Stimulated activated effector memory CD8-positive, alpha-beta T cell treated with anti-CD3 and anti-CD28 coated beads, Interleukin-12 subunit alpha, Interleukin-12 subunit beta, amount 100 ng/mL, for 72 hours (primary cell): ENCODE measurements at regions not wholly inside any gene's neighbourhood (a gene's known extent, or its start where the extent isn't known, plus 50 kb on each side); places are given as distances from the start of the nearest gene placed in this dataset.
"Not testable (repeated sequence)": the region's sequence is repeated elsewhere in the genome, so short reads cannot be mapped to it uniquely, and the experiment has no call there.

Experiments used
- ATAC-seq: fragments of 150-1000 bp; cut with Tn5 transposase; 2 replicates; pipeline ENCODE4 v1.10.0; 2021
- DNase-seq, 2 donors: peaks; one replicate each; pipeline ENCODE4 v3.0.0; 2021 to 2022; ENCODE audit warnings: low spot score in 2 of 2
- H3K27ac Mint-ChIP-seq: one replicate; pipeline ENCODE4 v1.8.0; 2022; ENCODE audit warnings: mild to moderate bottlenecking, mixed read lengths
- H3K36me3 Mint-ChIP-seq: one replicate; pipeline ENCODE4 v1.8.0; 2022; ENCODE audit warnings: mild to moderate bottlenecking, mixed read lengths
- H3K4me1 Mint-ChIP-seq: one replicate; pipeline ENCODE4 v1.8.0; 2022; ENCODE audit warnings: mixed read lengths
- H3K4me3 Mint-ChIP-seq: one replicate; pipeline ENCODE4 v1.8.0; 2022; ENCODE audit warnings: mild to moderate bottlenecking, mixed read lengths
- H3K9me3 Mint-ChIP-seq: one replicate; pipeline ENCODE4 v1.8.0; 2022; ENCODE audit warnings: mixed read lengths

DNA sequence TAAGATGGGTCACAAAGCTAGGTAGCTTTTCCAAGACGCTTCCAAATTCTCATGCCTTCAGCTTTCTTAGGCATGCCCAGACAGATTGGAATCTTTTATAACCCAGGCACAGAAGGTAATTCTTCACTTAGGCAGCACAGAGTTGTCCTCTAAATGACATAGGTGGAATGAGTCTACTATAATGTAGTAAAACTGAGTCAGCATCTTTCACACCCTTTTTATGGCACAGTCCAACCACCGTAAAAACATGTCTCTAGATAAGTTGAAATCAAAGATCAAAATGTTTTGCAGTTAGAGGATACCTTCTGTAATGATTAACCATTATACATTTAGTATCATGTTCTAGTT lies 128.4 kb upstream of the FAT1 start:
- no peaks in the 10 kb centered on the region for H3K36me3 Mint-ChIP-seq
- ATAC-seq (no peak), DNase-seq (no peak)
- no peak overlapping the region for H3K4me3 Mint-ChIP-seq
- H3K9me3 Mint-ChIP-seq = peaks cover 14% of the 10 kb centered on the region
- no peak overlapping the region for H3K27ac Mint-ChIP-seq
- no peaks in the 10 kb centered on the region for H3K4me1 Mint-ChIP-seq

DNA sequence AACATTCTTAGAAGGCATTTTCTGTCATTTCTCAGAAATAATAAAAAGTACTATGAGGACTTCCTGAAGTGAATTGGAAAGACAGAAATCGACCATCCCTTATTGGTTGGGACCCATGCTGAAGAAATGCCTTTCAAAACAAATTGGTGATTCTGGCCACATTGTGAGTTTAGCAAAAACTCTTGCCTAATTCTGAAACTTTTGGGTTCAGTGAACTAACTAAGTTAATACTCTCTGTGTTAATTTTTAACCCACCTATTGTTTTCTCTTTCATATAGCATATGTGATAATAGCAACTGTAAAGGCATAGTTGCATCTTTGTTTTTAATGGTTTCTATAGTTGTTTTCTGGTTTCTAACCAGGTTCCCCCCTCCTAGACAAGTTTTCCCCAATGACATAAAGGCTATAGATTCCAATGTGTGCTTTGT lies 129.3 kb upstream of the FAT1 start:
- Mint-ChIP-seq H3K9me3 (peaks cover 10% of the 10 kb centered on the region), H3K27ac (no peak overlapping the region), H3K36me3 (no peaks in the 10 kb centered on the region), H3K4me1 (no peaks in the 10 kb centered on the region), H3K4me3 (no peak overlapping the region)
- no peak for ATAC-seq
- DNase-seq = no peak

DNA sequence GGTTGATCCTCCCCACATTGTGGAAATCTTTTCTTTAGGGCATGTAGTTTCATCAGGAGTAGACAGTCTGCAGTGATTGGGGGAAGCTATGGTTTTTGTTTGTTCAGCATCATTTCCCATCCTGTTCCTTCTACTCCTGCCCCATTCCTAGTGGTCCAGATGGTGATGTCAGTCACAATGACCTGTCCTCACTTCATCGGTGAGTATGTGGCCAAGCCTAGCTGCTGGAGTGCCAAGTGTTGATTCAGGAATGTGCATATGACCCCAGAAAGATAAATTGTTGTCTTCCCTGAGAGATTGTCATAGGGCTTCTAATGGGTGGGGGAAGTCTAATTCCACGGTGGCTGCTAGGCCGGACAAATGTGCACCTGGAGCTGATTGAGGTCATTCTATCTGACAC lies 130.6 kb upstream of the FAT1 start:
- Mint-ChIP-seq H3K4me3 (no peak overlapping the region), H3K9me3 (peaks cover 10% of the 10 kb centered on the region), H3K4me1 (no peaks in the 10 kb centered on the region), H3K36me3 (no peaks in the 10 kb centered on the region), H3K27ac (no peak overlapping the region)
- ATAC-seq (no peak), DNase-seq (no peak)

DNA sequence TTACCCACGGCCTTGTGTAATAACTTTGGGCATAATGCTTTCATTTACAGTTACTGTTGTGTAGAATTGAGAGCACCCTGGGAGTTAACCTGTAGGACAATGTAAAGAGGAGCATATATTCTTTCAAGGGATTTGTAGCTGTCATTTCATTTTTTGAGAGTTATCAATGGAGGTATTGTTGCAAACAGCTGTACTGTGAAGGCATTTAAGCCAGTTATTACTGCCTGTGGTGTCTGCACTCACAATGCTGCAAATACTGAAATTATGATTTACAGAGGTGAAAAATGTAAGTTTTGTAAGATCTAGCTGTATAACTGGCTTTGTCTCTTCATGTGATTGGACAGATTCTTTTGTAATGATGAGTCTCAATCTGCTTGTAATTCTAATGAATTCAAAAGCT lies 131.5 kb upstream of the FAT1 start:
- H3K9me3 Mint-ChIP-seq = peaks cover 6% of the 10 kb centered on the region
- no peaks in the 10 kb centered on the region for H3K36me3 Mint-ChIP-seq
- no peaks in the 10 kb centered on the region for H3K4me1 Mint-ChIP-seq
- no peak overlapping the region for H3K27ac Mint-ChIP-seq
- ATAC-seq (no peak), DNase-seq (no peak)
- no peak overlapping the region for H3K4me3 Mint-ChIP-seq

DNA sequence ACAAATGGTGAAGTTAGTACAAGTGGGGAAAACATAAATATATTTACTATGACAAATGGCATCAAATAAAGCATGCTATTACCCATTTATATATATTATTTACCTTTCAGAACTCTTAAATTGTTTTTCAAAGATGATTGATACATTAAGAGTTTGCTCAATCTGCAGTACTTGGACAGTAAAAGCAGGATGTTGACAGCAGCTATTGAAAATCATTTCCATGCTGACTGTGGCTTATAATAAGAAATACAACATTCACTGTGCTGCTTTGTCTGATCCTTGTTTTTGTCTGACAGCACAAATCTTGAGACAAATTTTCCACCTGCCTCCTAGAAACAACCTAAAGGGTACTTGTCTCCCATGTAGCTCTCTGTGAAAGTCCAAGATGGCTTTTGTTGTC lies 134.1 kb upstream of the FAT1 start:
- H3K4me1 Mint-ChIP-seq = no peaks in the 10 kb centered on the region
- DNase-seq (no peak), ATAC-seq (no peak)
- H3K36me3 Mint-ChIP-seq = no peaks in the 10 kb centered on the region
- peaks cover 5% of the 10 kb centered on the region for H3K9me3 Mint-ChIP-seq
- no peak overlapping the region for H3K27ac Mint-ChIP-seq
- H3K4me3 Mint-ChIP-seq = no peak overlapping the region

DNA sequence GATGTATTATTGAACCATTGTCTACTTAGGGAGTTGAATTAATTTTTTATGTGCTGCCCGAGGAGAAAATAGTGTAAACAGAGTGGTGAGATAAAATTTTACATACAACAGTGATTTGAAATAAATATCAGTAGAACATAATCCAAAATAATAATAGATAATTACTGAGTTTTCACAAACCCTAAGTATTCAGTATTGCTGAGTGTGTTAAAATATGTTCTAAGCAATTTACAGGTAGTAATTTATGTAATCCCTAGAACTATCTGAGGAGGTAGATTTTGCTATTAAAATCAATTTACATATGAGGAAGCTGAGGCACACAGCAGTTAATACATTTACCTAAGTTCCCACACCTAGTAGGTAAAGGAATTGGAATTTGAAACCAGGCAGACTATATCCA lies 134.7 kb upstream of the FAT1 start:
- Mint-ChIP-seq H3K4me3 (no peak overlapping the region), H3K36me3 (no peaks in the 10 kb centered on the region), H3K4me1 (no peaks in the 10 kb centered on the region), H3K27ac (no peak overlapping the region), H3K9me3 (peaks cover 9% of the 10 kb centered on the region)
- DNase-seq (no peak), ATAC-seq (no peak)

DNA sequence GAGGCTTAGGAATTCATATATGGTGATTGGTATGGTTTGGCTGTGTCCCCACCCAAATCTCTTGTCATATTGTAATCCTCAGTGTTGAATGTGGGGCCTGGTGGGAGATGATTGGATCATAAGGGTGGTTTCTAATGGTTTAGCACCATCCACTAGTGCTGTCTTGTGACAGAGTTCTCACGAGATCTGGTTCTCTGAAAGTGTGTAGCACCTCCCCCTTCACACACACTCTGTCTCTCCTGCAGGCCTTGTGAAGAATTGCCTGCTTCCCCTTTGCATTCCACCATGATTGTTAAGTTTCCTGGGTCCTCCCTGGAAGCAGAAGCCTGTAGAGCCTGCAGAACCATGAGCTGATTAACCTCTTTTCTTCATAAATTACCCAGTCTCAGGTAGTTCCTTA lies 135.8 kb upstream of the FAT1 start:
- DNase-seq (no peak), ATAC-seq (no peak)
- H3K4me1 Mint-ChIP-seq = no peaks in the 10 kb centered on the region
- H3K27ac Mint-ChIP-seq = no peak overlapping the region
- no peaks in the 10 kb centered on the region for H3K36me3 Mint-ChIP-seq
- no peak overlapping the region for H3K4me3 Mint-ChIP-seq
- H3K9me3 Mint-ChIP-seq = peaks cover 13% of the 10 kb centered on the region

DNA sequence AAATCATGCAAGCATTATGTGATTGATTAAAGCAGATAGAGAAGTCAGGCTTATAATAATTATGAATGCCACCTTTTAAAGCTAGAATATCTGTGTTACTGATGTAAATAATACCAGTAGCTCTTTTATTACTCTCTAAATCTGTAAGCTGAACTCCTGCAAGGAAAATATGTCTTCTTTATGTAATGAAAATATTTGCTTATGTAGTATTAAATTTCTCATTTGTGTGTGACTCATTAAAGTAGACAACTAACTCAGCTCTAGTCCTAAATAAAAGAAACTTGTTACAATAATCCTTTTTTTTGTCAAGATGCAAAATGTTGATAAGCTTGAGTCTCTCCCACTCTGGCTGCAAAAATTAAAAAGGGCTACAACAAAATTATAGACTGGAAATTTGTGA lies 137.7 kb upstream of the FAT1 start:
- H3K36me3 Mint-ChIP-seq = no peaks in the 10 kb centered on the region
- H3K9me3 Mint-ChIP-seq = peaks cover 13% of the 10 kb centered on the region
- ATAC-seq (no peak), DNase-seq (no peak)
- H3K4me3 Mint-ChIP-seq = no peak overlapping the region
- H3K27ac Mint-ChIP-seq = no peak overlapping the region
- no peaks in the 10 kb centered on the region for H3K4me1 Mint-ChIP-seq

DNA sequence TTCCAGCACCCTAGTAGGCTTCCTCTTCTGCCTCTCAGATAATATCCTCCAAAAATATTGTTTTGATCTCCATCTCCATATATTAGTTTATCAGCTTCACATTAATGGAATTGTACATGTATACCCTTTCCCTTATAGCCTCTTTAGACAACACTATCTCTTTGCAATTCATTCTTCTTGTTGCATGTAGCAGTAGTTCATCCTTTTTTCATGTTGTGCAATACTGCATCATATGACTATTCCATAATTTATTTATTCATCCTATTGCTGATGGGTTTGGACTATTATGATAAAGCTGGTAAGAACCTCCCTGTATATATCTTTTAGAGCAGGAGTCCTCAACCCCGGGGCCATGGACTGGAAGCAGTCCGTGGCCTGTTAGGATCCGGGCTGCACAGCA lies 148.2 kb upstream of the FAT1 start:
- DNase-seq = no peak
- no peaks in the 10 kb centered on the region for H3K36me3 Mint-ChIP-seq

DNA sequence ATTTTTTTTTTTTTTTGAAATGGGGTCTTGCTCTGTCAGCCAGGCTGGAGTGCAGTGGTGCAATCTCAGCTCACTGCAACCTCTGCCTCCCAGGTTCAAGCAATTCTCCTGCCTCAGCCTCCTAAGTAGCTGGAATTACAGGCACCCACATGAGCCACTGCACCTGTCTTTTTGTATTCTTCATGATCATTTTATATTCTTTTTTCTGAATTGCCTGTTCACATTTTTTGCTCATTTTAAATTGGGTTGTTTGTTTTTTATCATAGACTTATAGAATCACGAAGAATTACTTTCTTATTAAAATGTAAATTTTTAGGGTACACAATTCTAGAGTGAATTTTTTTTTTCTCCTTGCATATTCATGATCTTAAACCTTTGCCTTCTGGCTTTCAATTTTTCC lies 149.4 kb upstream of the FAT1 start:
- not testable (repeated sequence) for DNase-seq, H3K4me1 Mint-ChIP-seq, H3K36me3 Mint-ChIP-seq, H3K27ac Mint-ChIP-seq, H3K4me3 Mint-ChIP-seq, ATAC-seq
- peaks cover 16% of the 10 kb centered on the region for H3K9me3 Mint-ChIP-seq

More for the DNA sequence above, 148.2 kb upstream of the FAT1 start:
- Mint-ChIP-seq H3K4me3 (no peak overlapping the region), H3K9me3 (peaks cover 16% of the 10 kb centered on the region), H3K27ac (no peak overlapping the region), H3K4me1 (no peaks in the 10 kb centered on the region)
- no peak for ATAC-seq

DNA sequence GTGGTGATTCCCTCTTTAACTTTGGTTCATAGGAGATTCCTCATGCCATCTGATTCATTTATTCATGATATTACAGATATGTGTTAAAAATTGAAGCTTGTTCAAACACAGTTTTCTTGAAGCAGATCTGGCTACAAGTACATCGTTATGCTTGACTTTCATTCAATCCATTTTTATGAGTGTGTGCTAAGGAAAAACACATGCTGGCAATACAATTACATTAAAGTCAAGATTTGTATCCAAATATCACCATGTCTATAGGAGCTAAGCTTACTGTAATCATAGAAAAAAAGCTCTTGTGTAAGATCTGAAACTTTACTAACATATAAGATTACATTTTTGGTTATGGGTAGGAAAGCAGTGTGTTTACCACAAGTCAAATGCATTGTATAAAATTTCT lies 151.8 kb upstream of the FAT1 start:
- Mint-ChIP-seq H3K27ac (no peak overlapping the region), H3K4me3 (no peak overlapping the region), H3K9me3 (peaks cover 14% of the 10 kb centered on the region), H3K4me1 (no peaks in the 10 kb centered on the region), H3K36me3 (no peaks in the 10 kb centered on the region)
- ATAC-seq (no peak), DNase-seq (no peak)

DNA sequence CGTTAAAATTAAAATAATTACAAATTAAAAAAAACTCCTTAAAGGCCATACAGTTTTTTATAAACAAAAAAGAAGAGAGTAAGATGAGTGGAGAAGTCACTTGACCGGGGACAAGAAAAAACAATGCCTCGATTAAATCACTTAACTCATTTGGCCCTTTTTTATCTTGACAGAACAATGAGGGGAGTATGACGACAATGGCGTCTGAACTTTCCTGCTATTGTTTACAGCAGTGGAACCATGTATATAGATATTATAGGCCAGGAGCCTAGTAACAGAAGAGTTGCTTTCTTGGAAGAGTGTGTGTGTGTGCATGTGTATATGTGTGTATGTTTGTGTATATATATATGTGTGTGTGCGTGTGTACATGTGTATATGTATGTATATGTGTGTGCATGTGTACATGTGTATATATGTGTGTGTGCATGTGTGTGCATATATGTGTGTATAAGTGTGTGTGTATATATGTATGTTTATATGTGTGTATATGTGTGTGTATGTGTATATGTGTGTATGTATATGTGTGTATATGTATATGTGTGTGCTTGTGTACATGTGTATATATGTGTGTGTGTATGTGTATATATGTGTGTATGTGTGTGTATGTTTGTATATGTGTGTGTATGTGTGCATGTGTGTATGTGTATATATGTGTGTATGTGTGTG lies 153.4 kb upstream of the FAT1 start:
- Mint-ChIP-seq H3K27ac (no peak overlapping the region), H3K9me3 (peaks cover 12% of the 10 kb centered on the region), H3K4me3 (no peak overlapping the region), H3K36me3 (no peaks in the 10 kb centered on the region), H3K4me1 (no peaks in the 10 kb centered on the region)
- DNase-seq (no peak), ATAC-seq (no peak)

DNA sequence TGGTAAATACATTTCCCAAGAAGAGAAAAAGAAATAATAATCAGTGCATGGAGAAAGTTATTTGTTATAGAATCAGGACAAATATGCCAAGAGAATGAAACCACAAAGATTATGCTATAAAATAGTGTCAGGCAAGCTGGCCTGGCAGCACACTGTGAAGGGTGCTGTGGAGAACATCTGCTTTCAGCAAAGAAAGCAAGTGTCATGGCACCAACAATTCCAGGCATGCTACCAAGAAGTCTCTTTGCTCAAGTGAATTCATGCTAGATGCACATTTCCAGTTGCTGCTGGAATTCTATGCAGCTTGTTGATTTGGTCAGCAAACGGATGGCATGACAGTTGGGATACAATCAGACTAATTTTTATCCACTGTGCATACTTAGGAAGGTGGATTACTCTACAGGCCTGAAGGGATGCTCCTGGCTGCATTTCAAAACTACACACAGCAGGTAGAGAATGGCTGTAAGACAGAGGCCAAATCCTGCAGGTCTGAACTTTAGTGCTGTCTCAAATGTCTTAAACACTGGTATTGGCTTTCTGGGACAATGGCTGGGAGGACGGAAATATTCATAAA lies 154.6 kb upstream of the FAT1 start:
- H3K27ac Mint-ChIP-seq = no peak overlapping the region
- H3K36me3 Mint-ChIP-seq = no peaks in the 10 kb centered on the region
- no peak for DNase-seq
- H3K4me3 Mint-ChIP-seq = no peak overlapping the region
- ATAC-seq = no peak
- H3K9me3 Mint-ChIP-seq = peaks cover 14% of the 10 kb centered on the region
- no peaks in the 10 kb centered on the region for H3K4me1 Mint-ChIP-seq

DNA sequence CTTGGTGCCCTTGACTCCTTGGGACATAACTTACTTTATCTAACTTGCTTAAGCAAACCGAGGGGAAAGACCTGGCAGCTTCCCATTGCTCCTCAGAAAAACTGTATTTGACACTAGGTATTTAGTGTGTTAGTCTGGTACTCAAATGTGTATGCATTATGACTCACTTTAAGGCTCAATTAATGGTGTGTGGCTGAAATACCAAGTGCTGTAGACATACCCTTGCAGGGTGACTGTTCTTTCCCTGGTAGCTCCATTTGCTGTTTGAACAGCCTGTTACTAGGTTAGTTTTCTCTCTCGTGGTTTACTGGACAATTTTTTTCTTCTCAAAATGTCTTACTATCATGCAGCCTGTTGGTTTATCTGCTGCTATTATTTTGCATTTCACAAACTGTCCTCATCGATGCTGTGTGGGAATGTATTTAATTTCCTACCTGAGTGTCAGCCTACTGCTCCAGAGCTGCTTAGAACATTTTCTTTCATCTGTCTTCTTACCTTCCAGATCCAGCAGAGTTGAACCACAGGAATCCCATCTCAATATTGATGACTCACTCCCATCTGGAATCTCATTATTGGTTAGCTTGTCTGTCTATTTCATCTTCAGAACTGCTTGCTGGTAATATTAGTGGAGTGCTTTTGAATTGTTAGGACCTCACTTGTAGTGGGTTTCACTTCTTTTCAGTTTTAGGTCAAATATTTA lies 158.0 kb upstream of the FAT1 start:
- ATAC-seq (no peak), DNase-seq (no peak)
- Mint-ChIP-seq H3K36me3 (no peaks in the 10 kb centered on the region), H3K27ac (no peak overlapping the region), H3K9me3 (peaks cover 18% of the 10 kb centered on the region), H3K4me1 (no peaks in the 10 kb centered on the region), H3K4me3 (no peak overlapping the region)

DNA sequence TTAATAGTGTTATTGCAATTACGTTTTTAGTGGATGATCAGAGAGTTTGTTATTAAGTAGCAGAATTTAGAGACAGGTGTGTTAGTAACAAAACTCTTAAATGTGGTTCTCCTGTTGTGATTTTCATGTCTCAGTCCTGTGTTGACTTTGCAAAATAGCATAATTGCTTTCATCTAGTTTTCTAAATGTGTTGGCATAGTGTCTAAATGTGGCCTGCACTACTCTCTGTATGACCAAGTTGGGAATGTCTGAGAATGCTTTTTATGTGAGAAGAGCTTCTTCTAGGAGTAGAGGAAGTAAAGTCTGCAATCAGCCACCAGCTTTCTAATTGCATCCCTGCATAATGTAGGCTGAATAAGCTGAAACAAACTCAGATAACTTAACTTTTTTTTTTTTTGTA lies 158.6 kb upstream of the FAT1 start:
- ATAC-seq = no peak
- Mint-ChIP-seq H3K4me1 (no peaks in the 10 kb centered on the region), H3K4me3 (no peak overlapping the region), H3K9me3 (peaks cover 18% of the 10 kb centered on the region), H3K27ac (no peak overlapping the region), H3K36me3 (no peaks in the 10 kb centered on the region)
- DNase-seq = no peak

DNA sequence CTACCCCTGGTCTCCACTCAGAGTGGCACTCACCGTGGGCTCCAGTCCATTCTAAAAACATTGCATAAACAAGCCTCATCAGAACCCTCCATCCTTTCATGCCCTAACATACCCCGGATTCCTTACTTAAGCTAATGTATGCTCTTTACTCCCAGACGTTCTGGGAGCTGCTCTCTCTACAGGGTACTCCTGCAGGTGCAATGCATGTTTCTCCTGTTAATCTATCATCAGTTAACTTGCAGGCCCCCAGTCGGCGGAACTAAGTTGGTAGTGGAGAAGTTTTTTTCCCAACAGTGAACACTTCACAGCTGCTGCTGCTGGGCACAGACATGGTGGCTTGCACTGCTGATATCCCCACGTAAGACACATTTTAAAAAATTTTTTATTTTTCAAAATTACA lies 161.6 kb upstream of the FAT1 start:
- no peak for DNase-seq
- no peak for ATAC-seq
- H3K4me3 Mint-ChIP-seq = no peak overlapping the region
- H3K27ac Mint-ChIP-seq = no peak overlapping the region
- peaks cover 16% of the 10 kb centered on the region for H3K9me3 Mint-ChIP-seq
- H3K4me1 Mint-ChIP-seq = no peaks in the 10 kb centered on the region
- H3K36me3 Mint-ChIP-seq = no peaks in the 10 kb centered on the region
